HAP-1 (cell line): ENCODE measurements at regions not wholly inside any gene's neighbourhood (a gene's known extent, or its start where the extent isn't known, plus 50 kb on each side); places are given as distances from the start of the nearest gene placed in this dataset.
A peak's percentile ranks its signal among the peaks of the same experiment; 100 is the strongest.

Experiments used
- DNase-seq, 2 experiments: peaks; one replicate each; pipeline ENCODE4 v3.0.0-alpha.2; 2016 to 2020; ENCODE audit warnings: low spot score in 2 of 2
- H3K27me3 ChIP-seq: fragments of 250-450 bp; sonication (Bioruptor Pico); 2 replicates; pipeline ENCODE4 v1.5.1; 2020; ENCODE audit warnings: low read depth, mild to moderate bottlenecking, moderate library complexity
- H3K36me3 ChIP-seq: fragments of 250-450 bp; sonication (Bioruptor Pico); replicated peaks from 2 replicates; pipeline ENCODE4 v1.5.1; 2020; ENCODE audit warnings: mild to moderate bottlenecking
- H3K4me1 ChIP-seq: fragments of 250-450 bp; sonication (Bioruptor Pico); 2 replicates; pipeline ENCODE4 v1.5.1; 2020; ENCODE audit warnings: mild to moderate bottlenecking
- H3K4me3 ChIP-seq: fragments of 250-450 bp; sonication (Bioruptor Pico); 2 replicates; pipeline ENCODE4 v1.5.1; 2020; ENCODE audit warnings: mild to moderate bottlenecking, moderate library complexity
- H3K9me3 ChIP-seq: fragments of 250-450 bp; sonication (Bioruptor Pico); 2 replicates; pipeline ENCODE4 v1.5.1; 2020; ENCODE audit warnings: mild to moderate bottlenecking, moderate library complexity
- in situ Hi-C: fragments of 300-500 bp; cut with MboI; formaldehyde crosslinking; loops from 3 replicates; pipeline ENCODE4 v1.14.3; 2020; ENCODE audit warnings: low sequenced_read_pairs, inconsistent platforms, mixed read lengths

DNA sequence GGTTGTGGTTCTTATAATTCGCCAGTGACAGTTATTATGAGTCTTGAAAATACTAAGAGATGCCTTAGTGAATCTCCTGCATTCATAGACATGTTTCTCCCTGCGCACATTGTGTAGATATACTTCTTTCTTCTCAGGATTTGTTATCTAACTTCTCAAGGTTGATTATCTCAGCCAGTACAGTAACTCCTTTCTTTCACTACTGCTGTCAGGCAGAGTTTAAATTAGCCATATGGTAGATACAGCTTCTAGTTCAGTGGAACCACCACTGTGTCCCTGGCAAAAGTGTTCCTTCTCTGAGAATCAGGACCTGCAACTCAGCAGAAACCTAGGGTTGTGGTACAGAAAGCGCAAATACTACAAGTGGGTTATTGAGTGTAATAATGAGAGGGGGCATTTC, 175.0 kb upstream of the SGO1 start:
- no peak for DNase-seq
- Histone ChIP-seq H3K4me3 (no peak overlapping the region), H3K9me3 (no peaks in the 10 kb centered on the region), H3K4me1 (no peaks in the 10 kb centered on the region), H3K27me3 (no peaks in the 10 kb centered on the region), H3K36me3 (no peaks in the 10 kb centered on the region)
- in situ Hi-C loops, result no loop called here

DNA sequence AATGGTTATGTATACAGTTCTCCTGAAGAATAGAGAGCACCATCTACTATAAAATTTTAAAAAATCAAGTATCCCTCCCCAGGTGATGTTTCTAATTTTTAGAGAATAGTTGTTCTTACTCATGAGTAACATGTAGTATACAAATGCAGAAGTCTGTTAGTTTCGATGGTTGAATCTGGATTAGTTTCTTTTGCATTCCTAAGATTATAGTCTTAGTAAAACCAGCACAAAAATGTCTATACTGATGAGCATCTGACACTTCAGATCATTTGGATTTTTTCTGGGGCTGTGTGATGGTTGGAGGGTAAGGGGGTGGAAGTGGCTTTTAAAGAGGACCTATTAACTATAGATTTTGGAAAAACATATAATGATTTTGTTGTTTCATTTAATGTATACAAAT, 167.3 kb upstream of the SGO1 start:
- no peak overlapping the region for H3K4me3 ChIP-seq
- H3K4me1 ChIP-seq, result no peaks in the 10 kb centered on the region
- no peaks in the 10 kb centered on the region for H3K36me3 ChIP-seq
- DNase-seq, result no peak
- no peaks in the 10 kb centered on the region for H3K27me3 ChIP-seq
- in situ Hi-C loops, result no loop called here
- H3K9me3 ChIP-seq, result no peaks in the 10 kb centered on the region

DNA sequence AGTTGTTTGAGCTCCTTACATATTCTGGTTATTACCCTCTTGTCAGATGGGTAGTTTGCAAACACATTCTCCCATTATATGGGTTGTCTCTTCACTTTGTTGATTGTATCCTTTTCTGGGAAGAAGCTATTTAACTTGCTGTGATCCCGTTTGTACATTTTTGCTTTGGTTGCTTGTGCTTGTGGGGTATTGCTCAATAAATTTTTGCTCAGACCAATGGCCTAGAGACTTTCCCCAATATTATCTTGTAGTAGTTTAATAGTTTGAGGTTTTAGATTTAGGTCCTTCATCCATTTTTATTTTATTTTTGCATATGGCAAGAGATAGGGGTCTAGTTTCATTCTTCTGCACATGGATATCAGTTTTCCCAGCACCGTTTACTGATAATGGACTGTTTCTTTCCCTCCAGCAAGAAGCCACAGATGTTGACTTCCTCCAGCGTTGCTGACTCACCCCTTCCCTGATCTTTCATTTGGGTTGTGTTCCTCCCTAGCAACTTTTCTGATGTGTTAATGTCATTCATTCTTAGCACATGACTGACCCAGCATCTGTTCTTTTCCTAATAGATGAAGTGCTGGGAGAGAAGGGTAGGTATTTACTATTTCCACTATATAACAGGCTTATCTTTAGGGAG, 166.7 kb upstream of the SGO1 start:
- H3K27me3 ChIP-seq, result no peaks in the 10 kb centered on the region
- no peak for DNase-seq
- H3K36me3 ChIP-seq, result no peaks in the 10 kb centered on the region
- in situ Hi-C loops, result no loop called here
- no peaks in the 10 kb centered on the region for H3K9me3 ChIP-seq
- no peak overlapping the region for H3K4me3 ChIP-seq
- no peaks in the 10 kb centered on the region for H3K4me1 ChIP-seq

DNA sequence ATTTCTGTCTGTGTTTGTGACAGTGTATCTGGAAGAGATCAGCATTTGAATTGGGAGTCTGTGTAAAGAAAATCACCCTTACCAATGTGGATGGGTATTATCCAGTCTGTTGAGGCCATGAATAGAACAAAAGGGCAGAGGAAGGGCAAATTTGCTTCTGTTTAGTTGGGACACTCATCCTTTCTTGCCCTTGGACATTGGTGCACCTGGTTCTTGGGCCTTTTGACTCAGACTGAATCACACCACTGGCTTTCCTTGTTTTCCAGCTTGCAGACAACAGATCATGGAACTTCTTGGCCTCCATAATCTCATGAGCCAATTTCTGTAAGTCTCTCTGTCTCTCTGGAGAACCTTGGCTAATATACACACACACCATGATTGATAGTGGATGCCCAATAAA, 164.4 kb upstream of the SGO1 start:
- in situ Hi-C loops, result no loop called here
- no peak for DNase-seq
- no peaks in the 10 kb centered on the region for H3K9me3 ChIP-seq

DNA sequence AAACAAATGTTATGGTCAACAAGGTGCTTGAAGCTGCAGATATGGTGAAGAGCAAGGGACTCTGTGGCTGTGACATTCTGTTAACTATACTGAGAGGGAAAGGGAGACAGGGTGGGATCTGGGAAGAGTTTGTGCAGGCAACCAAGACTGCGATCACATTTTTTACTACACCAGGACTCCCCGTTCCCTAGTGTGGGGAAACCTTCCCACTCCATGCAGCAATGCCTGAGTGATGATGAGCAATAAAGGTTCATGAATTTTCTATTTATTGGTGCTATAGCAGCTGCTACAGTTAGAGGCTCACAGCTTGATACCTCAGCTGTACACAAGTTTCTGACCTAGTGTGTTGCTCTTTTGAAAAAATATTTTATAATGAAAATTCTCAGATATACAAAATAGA, 160.9 kb upstream of the SGO1 start:
- in situ Hi-C loops, result no loop called here
- no peaks in the 10 kb centered on the region for H3K9me3 ChIP-seq
- H3K4me3 ChIP-seq, result no peak overlapping the region
- H3K27me3 ChIP-seq, result no peaks in the 10 kb centered on the region
- H3K36me3 ChIP-seq, result no peaks in the 10 kb centered on the region
- DNase-seq, result no peak
- peaks cover 4% of the 10 kb centered on the region for H3K4me1 ChIP-seq

More for the DNA sequence above, 164.4 kb upstream of the SGO1 start:
- H3K36me3 ChIP-seq, result no peaks in the 10 kb centered on the region
- H3K4me1 ChIP-seq, result no peaks in the 10 kb centered on the region
- no peaks in the 10 kb centered on the region for H3K27me3 ChIP-seq
- H3K4me3 ChIP-seq, result no peak overlapping the region

DNA sequence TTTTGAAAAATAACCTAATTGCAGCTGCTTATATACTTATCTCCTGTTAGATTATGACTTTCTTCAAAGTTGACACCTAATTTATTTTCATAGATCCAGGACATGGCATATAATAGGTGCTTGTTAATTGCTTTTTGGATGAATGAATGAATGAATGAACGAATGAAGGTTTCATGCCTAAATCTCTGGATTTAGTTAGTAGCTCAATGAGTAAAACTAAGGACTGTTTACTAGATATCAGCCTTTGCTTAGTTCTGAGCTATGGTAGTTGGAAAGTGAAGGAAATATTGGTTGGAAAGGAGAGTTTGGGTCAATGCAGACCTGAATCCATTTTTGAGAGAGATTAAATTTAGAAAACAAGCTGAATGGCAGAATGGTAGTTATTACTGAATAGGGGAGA, 160.4 kb upstream of the SGO1 start:
- in situ Hi-C loops, result no loop called here
- H3K4me3 ChIP-seq, result no peak overlapping the region
- peaks cover 4% of the 10 kb centered on the region for H3K4me1 ChIP-seq
- DNase-seq, result no peak
- H3K9me3 ChIP-seq, result no peaks in the 10 kb centered on the region
- no peaks in the 10 kb centered on the region for H3K27me3 ChIP-seq
- no peaks in the 10 kb centered on the region for H3K36me3 ChIP-seq

DNA sequence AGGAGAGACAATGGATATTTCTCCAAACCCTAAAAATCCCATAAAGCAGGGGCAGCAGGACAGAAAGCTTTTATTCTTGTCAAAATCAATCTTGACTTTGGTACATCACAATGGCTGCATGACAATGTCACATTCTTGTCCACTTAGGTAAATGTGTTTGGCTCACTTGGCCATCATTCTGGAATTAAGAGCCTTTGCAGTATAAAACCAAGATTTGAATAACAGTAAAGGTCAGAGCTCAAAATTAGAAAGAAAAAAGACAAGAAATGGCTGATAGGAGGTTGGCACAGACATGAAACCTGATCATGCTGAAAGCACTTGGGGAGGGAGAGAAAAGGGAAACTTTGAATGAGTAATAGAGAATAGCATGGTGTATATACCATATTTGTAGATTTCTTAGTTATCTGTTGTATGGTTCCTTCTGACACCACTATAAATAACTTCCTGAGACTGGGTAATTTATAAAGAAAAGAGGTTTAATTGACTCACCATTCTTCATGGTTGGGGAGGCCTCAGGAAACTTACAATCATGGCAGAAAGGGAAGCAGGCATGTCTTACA, 158.5 kb upstream of the SGO1 start:
- Histone ChIP-seq H3K27me3 (no peaks in the 10 kb centered on the region), H3K4me3 (no peak overlapping the region), H3K4me1 (peaks cover 4% of the 10 kb centered on the region), H3K9me3 (no peaks in the 10 kb centered on the region), H3K36me3 (no peaks in the 10 kb centered on the region)
- in situ Hi-C loops, result no loop called here
- peak; percentile 50 to 77 for DNase-seq

DNA sequence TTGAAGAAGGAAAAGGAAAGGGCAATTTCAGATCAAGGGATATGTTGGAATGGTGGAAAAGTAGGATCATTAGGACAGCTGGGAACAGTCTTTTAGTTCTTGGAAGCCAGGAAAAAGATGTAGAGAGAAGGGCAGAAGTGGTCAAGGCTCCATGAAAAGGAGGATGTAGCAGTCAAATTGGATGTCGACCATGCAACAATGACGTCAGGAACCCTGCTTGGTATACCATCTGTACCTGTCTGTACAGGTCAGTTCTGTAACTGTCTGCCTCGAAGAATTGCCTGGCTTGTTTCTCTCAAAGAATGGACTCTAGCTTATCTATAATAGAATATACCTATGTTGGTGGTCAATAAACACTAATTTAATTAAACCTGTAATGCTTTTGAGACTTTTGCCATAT, 157.8 kb upstream of the SGO1 start:
- in situ Hi-C loops, result no loop called here
- H3K4me1 ChIP-seq, result peaks cover 4% of the 10 kb centered on the region
- H3K4me3 ChIP-seq, result no peak overlapping the region

DNA sequence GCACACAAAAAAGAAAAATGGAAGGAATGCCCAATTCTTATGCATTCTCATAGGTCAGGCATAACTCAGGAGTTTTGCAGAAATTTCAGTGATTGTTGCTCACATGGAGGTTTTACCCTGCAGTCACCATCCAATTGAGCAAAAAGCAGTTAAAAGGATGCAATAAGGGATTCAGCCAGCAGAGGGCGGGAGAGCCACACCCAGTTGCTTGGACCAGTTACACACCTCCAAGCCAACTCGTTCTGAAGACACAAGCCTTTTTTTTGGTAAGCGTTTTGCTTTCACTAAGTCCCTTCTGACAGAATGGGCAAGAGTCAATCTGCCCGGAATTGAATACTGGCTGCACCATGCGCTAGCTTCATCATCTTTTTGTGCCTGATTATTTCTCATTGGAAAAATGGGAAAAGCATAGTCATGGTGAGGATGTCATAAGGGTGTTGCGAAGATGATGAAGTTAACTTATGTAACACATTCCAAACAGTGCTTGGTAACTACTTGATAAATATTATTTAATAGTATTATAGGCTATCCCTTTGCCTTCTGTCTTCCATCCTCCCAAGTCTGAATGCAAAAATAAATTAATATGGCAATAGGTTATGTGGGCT, 154.4 kb upstream of the SGO1 start:
- no peaks in the 10 kb centered on the region for H3K27me3 ChIP-seq
- H3K4me1 ChIP-seq, result peaks cover 4% of the 10 kb centered on the region
- in situ Hi-C loops, result no loop called here
- no peaks in the 10 kb centered on the region for H3K36me3 ChIP-seq
- H3K4me3 ChIP-seq, result no peak overlapping the region
- peak; percentile 60 to 84 for DNase-seq
- no peaks in the 10 kb centered on the region for H3K9me3 ChIP-seq

More for the DNA sequence above, 157.8 kb upstream of the SGO1 start:
- no peaks in the 10 kb centered on the region for H3K27me3 ChIP-seq
- no peaks in the 10 kb centered on the region for H3K36me3 ChIP-seq
- no peaks in the 10 kb centered on the region for H3K9me3 ChIP-seq
- no peak for DNase-seq

DNA sequence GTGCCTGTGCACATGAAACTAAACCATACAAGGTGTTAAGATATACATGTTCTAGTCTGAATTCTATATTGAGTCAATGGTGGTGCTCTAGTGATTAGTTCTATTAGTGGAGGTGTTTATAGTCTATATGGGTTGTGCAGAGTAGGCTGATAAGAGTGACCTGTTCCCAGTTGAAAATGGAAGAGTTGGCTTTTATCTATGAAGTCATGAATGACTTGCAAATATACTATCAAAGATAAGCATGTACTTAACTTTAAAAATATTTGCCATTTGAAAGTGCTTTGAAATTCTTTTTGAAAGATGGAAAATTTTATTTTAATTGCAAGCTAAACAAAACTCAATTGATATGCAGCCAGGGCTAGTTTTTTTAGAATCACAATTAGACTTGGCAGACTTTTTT, 150.6 kb upstream of the SGO1 start:
- H3K27me3 ChIP-seq, result no peaks in the 10 kb centered on the region
- no peak for DNase-seq
- H3K4me1 ChIP-seq, result no peaks in the 10 kb centered on the region; the same call in 1 of the 2 replicates
- H3K4me3 ChIP-seq, result no peak overlapping the region
- in situ Hi-C loops, result no loop called here
- no peaks in the 10 kb centered on the region for H3K9me3 ChIP-seq
- H3K36me3 ChIP-seq, result no peaks in the 10 kb centered on the region

DNA sequence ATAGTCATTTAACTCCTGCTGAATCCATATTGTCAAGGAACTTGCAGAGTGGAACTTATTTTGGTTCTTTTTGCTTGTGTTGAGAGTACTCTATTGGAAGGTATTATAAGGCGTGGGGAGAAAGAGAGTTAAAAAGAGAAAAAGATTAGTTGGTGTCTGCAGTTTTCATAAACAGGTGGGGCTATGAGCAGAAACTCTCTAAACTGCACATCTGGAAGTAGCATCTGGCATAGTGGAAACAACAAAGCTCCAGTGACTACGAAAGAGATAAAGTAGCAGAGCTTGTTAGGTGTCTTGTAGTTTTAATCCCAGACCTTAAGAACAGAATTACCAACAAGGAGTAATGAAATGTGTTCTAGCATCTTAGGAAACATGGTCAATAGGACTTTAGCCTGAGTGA, 148.8 kb upstream of the SGO1 start:
- Histone ChIP-seq H3K27me3 (no peaks in the 10 kb centered on the region), H3K9me3 (no peaks in the 10 kb centered on the region), H3K4me1 (peaks cover 2% of the 10 kb centered on the region; the same call in 1 of the 2 replicates), H3K36me3 (no peaks in the 10 kb centered on the region), H3K4me3 (no peak overlapping the region)
- in situ Hi-C loops, result no loop called here
- DNase-seq, result no peak

DNA sequence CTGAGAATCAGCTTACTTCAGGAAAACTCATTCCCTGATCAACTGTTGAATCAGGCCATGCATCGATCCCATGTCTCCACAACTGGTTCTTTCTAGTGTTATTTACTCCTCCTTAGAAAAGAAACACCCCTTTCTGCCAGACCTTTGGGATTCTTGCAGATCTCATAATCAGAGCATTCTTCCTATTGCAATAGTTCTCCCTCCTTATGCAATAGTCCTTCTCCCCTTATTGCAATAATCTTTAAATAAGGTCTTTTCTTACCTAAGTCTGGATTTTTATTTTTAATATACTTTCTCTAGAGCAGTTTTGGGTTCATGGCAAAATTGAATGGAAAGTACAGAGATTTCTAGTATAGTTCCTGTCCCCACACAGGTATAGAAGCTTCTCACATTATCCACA, 141.9 kb upstream of the SGO1 start:
- DNase-seq, result no peak
- no peak overlapping the region for H3K4me3 ChIP-seq
- in situ Hi-C loops, result no loop called here
- H3K27me3 ChIP-seq, result no peaks in the 10 kb centered on the region
- no peaks in the 10 kb centered on the region for H3K9me3 ChIP-seq
- H3K36me3 ChIP-seq, result no peaks in the 10 kb centered on the region
- H3K4me1 ChIP-seq, result peaks cover 11% of the 10 kb centered on the region

DNA sequence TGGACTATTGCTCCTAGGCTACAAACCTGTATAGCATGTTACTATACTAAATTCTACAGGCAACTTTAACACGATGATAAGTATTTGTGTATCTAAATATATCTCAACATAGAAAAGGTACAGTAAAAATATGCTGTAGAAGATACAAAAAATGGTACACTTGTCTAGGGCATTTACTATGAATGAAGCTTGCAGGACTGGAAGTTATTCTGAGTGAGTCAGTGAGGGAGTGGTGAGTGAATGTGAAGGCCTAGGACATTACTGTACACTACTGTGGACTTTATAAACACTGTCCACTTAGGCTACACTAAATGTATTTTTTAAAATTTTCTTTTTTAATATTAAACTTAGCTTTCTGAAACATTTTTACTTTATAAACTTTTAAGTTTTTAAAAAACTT, 140.5 kb upstream of the SGO1 start:
- in situ Hi-C loops, result no loop called here
- no peak overlapping the region for H3K4me3 ChIP-seq

DNA sequence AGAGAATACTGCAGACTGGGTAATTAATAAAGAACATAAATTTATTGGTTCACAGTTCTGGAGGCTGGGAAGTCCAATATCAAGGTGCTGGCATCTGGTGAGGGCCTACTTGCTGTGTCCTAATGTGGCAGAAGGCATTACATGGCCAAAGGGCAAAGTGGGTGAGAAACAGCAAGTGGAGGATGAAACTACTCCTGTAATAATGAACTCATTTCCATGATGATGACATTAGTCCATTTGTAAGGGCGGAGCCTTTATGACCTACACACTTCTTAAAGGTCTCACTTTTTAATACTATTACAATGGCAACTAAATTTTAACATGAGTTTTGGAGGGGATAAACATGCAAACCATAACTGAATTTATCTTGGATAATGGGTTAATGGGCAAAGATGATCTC, 139.6 kb upstream of the SGO1 start:
- no peak for DNase-seq
- H3K9me3 ChIP-seq, result no peaks in the 10 kb centered on the region
- peaks cover 9% of the 10 kb centered on the region for H3K4me1 ChIP-seq
- no peaks in the 10 kb centered on the region for H3K27me3 ChIP-seq
- in situ Hi-C loops, result no loop called here
- H3K4me3 ChIP-seq, result no peak overlapping the region
- H3K36me3 ChIP-seq, result no peaks in the 10 kb centered on the region

More for the DNA sequence above, 140.5 kb upstream of the SGO1 start:
- Histone ChIP-seq H3K36me3 (no peaks in the 10 kb centered on the region), H3K9me3 (no peaks in the 10 kb centered on the region), H3K4me1 (peaks cover 11% of the 10 kb centered on the region), H3K27me3 (no peaks in the 10 kb centered on the region)
- no peak for DNase-seq
